Activated CD8-positive, alpha-beta memory T cell treated with anti-CD3 and anti-CD28 coated beads for 36 hours (primary cell): ENCODE measurements at regions not wholly inside any gene's neighbourhood (a gene's known extent, or its start where the extent isn't known, plus 50 kb on each side); places are given as distances from the start of the nearest gene placed in this dataset.
"Not testable (repeated sequence)": the region's sequence is repeated elsewhere in the genome, so short reads cannot be mapped to it uniquely, and the experiment has no call there.

Source experiments
- CTCF ChIA-PET: fragments of 350-600 bp; sonication (Branson Sonifier 250); formaldehyde crosslinking; loops from one replicate; lab custom pipeline; 2021; ENCODE audit warnings: antibody characterized with exemption; lab: Charles Lee
- POLR2A ChIA-PET: fragments of 350-600 bp; sonication (Branson Sonifier 250); formaldehyde crosslinking; loops from one replicate; lab custom pipeline; 2021; ENCODE audit warnings: antibody characterized with exemption; lab: Charles Lee

DNA sequence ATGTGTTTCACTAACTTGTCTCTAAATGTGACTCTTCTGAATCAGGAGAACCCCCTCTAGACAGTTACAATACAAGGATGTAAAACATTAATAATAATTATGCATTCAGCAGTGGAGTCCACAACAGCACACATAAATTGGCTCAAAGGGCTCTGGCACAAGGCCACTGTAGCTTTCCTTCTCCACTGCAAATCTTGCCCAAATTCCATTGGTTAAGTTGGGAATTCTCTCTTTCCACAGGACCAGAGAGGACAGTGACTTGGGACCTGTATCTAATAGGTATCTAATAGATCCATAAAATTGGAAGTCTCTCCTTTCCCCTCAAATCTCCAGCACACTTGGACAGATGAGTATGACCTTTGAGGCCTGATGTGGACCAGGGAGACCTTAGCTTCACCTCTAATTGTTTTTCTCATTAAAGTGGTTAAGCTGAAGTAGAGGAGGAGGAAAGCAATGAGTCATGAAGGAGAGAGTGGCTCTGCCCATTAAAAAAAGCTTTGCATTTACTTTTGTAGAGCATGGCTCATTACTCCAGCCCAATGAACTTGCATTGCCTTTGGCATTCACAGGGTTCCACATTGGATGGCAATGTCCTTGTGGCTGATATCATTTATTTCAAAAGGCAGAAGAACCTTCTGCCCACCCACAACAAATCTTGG lies 72.3 kb upstream of the SH3RF1 start:
- CTCF ChIA-PET = no interaction called here
- POLR2A ChIA-PET = no interaction called here

GRCh38 chr4:169342159-169342860 lies 71.6 kb upstream of the SH3RF1 start:
- CTCF ChIA-PET = no interaction called here
- POLR2A ChIA-PET = no interaction called here

- CTCF ChIA-PET = no interaction called here
- POLR2A ChIA-PET = no interaction called here
Measured at GRCh38 chr4:169341490-169341889, 70.7 kb upstream of the SH3RF1 start.

DNA sequence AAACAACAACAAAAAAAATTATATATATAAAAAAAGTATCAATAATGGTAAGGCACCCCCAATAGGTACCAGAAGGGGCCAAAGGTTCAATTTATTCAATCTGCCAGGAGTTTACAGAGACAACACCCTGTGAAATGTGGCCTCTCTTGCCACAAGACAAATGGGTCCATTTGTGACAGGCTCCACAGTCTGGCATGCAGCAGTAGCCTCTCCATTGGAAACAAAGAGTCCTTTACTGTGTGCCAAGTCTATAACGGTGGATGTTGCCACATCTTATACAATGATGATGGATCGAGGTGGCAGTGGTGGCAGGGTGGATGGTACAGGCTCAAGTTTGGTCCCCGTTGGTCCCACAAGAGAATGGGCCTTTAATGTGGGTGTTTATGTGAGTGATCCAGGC lies 70.1 kb upstream of the SH3RF1 start:
- ChIA-PET CTCF (no interaction called here), POLR2A (no interaction called here)

DNA sequence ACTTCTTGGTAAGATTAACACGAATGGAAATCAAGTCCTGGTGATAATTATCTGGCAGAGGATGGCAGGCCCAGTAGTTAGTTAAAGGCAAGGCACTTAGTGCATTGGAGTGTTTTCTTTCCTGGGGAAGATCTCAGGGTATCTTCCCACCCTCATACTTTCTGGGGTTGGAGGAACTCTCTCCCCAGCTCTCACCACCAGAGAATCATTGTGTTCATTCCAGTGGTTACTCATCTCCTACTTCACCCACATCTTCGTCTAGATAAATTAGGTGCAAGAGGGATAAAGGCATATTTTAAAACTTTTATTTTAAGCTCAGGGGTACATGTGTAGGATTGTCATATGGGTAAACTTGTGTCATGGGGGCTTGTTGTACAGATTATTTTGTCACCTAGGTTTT lies 67.5 kb upstream of the SH3RF1 start:
- ChIA-PET POLR2A (no interaction called here), CTCF (interaction anchor here (0.7 kb wide), 1 partner anchor 147 kb away, joined by 4 read pairs; no protein-coding TSS in a partner anchor)

- POLR2A ChIA-PET = no interaction called here
- CTCF ChIA-PET = no interaction called here
Measured at GRCh38 chr4:169337510-169337909, 66.8 kb upstream of the SH3RF1 start.

DNA sequence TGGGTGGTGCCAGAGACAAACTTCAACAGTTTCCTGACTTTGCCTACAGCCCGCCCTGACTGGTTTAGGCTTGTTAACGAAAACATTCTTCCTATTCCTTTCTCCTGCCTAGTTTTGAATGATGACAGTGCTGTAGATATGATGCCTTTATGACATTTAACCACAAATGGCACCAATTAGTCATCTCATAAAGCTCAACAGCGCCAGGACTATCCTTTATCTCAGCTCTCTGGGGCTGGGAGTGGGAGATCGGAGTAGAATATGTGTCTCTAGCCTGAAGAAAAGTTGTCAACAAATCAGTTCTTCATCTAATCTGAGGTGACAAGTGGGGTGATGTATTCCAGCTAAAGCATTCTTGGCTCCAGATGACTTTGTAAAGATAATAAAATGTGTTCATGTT lies 64.6 kb upstream of the SH3RF1 start:
- ChIA-PET CTCF (no interaction called here), POLR2A (no interaction called here)

GRCh38 chr4:169334335-169334734 lies 63.6 kb upstream of the SH3RF1 start:
- POLR2A ChIA-PET = no interaction called here
- CTCF ChIA-PET = no interaction called here

GRCh38 chr4:169333265-169333664 lies 62.5 kb upstream of the SH3RF1 start:
- ChIA-PET POLR2A (no interaction called here), CTCF (no interaction called here)

DNA sequence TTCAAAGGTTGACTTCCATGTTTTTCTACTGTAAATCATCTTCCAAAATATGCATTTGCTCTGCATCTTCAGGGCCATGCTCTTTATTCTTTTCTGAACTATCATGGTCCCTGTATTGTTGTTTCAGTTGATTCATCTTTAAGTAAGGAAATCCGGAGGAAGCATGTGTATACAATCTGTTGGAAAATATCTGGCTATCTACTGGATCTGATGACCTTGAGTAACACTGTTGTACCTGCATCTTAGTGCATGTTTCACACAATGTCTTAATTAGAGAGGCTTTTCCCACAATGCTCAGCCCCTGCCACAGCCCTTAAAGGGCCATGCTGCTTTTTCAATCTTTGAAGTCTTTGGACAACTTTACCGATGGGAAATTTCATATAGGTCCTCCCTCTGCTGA lies 61.8 kb upstream of the SH3RF1 start:
- ChIA-PET POLR2A (no interaction called here), CTCF (no interaction called here)

GRCh38 chr4:169330811-169331210 lies 60.1 kb upstream of the SH3RF1 start:
- ChIA-PET CTCF (no interaction called here), POLR2A (no interaction called here)

- ChIA-PET CTCF (no interaction called here), POLR2A (no interaction called here)
Measured at GRCh38 chr4:169330095-169330494, 59.3 kb upstream of the SH3RF1 start.

GRCh38 chr4:169327951-169328350 lies 57.2 kb upstream of the SH3RF1 start:
- CTCF ChIA-PET = no interaction called here

GRCh38 chr4:169323925-169324324 lies 53.2 kb upstream of the SH3RF1 start:
- CTCF ChIA-PET, POLR2A ChIA-PET: not testable (repeated sequence)

More at GRCh38 chr4:169327951-169328350, 57.2 kb upstream of the SH3RF1 start:
- POLR2A ChIA-PET = no interaction called here

GRCh38 chr4:169322833-169323232 lies 52.1 kb upstream of the SH3RF1 start:
- CTCF ChIA-PET, POLR2A ChIA-PET: not testable (repeated sequence)
